Kidney tubule cell (primary cell): ENCODE measurements at regions not wholly inside any gene's neighbourhood (a gene's known extent, or its start where the extent isn't known, plus 50 kb on each side); places are given as distances from the start of the nearest gene placed in this dataset.
"Not testable (repeated sequence)": the region's sequence is repeated elsewhere in the genome, so short reads cannot be mapped to it uniquely, and the experiment has no call there.

Source experiments
- DNase-seq: peaks from one replicate; pipeline ENCODE4 v3.0.0-alpha.2; 2018; ENCODE audit warnings: low spot score

DNA sequence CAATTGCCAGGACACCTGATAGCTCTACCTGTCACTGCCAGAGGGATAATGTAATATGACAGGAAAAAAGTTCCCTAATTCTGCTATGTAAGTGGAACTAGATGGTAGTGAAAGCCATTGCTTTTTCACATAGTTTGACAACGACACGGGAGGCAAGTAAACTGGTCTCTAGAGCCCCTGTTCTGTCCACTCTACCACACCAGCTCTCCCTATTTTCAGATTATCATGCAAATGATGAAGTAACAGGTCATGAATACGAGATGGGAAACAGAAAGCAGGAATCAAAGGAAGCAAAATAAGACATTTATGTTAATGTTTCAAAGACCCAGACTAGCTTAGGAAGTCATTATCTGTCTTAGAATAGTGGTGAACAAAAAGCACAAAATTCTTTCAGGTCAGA lies 56.2 kb downstream of the TAF11L14 start:
- DNase-seq = no peak

GRCh38 chr5:17691762-17692161 lies 57.5 kb downstream of the TAF11L14 start:
- DNase-seq = no peak

GRCh38 chr5:17694371-17694770 lies 60.1 kb downstream of the TAF11L14 start:
- no peak for DNase-seq

DNA sequence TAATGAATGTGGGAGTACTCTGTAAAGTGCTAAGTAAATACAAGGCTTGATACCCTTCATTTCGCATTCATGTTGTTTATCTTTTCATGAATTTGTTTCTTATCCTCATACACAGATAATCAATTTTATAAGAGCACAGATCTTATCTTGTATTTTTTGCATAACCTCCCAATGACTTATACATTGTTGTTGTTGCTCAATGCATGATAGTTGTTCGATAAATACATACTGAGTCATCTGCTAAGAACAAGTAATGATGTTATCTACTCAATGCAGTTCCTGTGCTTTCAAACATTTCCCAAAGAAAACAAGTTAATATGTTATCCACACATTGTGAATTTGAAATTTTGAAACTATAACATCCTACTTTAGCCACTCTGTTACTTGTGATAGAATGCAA lies 60.7 kb downstream of the TAF11L14 start:
- DNase-seq = no peak

GRCh38 chr5:17696627-17697026 lies 62.4 kb downstream of the TAF11L14 start:
- no peak for DNase-seq

GRCh38 chr5:17697671-17698070 lies 63.4 kb downstream of the TAF11L14 start:
- no peak for DNase-seq

GRCh38 chr5:17709011-17709710 lies 74.9 kb downstream of the TAF11L14 start:
- no peak for DNase-seq

DNA sequence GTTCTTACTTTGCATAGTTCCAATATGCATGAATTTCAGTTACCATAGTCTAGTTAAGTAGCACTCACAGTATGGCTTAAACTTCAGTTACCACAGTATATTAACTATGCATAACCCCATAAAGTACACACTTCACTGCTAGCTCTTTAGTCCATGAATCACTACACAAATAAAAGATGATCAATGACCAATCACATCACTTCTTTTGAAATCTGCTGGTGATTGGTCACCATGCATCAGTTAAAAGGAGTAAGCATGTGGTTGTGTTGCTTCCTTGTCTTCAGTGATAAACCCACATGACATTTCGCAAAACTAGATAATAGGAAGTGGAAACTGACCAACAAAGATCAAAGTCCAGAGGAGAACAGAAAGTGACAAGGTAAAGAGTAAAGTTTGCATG lies 79.0 kb downstream of the TAF11L14 start:
- DNase-seq = no peak

DNA sequence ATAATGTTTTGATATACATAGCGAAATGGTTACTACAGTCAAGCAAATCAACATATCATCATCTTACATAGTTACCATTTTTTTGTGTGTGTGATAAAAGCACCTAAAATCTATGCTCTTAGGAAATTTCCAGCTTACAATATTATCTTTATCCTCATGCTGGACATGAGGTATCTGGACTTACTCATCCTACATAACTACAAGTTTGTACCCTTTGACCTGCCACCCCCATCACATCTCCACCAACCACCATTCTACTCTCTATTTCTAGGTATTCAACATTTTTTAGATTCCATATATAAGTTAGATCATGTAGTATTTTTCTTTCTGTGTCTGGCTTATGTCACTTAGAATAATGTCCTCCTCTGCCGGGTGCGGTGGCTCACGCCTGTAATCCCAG lies 79.9 kb downstream of the TAF11L14 start:
- no peak for DNase-seq

DNA sequence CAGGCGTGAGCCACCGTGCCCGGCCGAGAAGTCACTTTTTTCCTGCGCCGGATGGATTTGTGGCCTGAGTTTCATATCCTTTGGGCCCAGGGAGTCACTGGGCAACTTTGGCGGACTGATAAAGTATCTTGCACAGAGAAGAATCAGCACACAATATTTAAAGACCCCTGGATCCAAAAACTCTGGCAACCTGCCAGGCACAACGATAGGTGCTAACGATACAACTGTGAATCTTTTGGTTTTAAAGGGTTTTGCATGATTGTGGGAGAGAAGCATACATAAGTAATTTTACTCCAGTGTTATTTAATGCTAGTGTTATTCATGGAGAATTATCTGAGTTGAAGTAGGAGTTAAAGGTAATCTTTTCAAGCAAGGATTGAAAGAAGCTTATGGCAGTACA lies 85.3 kb downstream of the TAF11L14 start:
- DNase-seq = no peak

GRCh38 chr5:17720071-17720470 lies 85.8 kb downstream of the TAF11L14 start:
- no peak for DNase-seq

- no peak for DNase-seq
Observed at GRCh38 chr5:17723876-17724275, 89.6 kb downstream of the TAF11L14 start.

DNA sequence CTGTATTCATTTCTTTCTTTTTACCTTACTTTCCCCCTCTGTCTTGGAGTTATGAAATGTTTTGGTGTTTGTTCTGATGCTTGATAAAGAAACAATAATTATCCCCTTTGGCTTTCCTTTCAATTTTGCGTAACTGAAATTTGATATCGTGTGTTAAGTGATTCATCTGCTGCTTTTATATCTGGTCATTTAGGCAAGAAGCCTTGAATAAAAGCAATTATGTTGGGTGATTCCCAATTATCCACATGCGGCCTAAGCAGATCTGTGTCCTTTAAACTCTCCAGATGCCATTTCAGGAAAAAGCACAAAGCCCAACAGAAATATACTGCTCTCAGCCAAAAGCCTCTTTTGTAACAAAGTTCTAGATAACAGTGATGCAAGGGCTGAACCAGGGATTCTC lies 92.8 kb downstream of the TAF11L14 start:
- DNase-seq = no peak

- no peak for DNase-seq
Observed at GRCh38 chr5:17730421-17730820, 96.2 kb downstream of the TAF11L14 start.

GRCh38 chr5:17732351-17732923 lies 98.2 kb downstream of the TAF11L14 start:
- no peak for DNase-seq

DNA sequence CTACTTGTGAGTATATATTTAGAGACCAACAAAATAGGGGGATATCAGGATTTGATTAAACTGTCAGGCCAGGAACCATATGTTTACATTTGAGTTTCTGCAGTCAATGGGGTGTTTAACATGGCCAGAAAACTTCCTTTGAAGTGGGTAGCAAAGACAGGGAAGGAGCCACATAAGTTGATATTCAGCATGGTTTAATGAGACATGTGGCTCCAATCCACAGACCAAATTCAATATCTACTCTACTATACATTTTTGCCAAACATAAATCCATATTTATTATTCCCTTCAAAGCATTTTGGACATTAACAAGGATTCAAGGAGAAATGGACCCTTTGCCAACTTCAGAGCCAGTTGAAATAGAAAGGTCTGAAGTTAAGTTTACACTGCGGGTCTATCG lies 99.8 kb downstream of the TAF11L14 start:
- no peak for DNase-seq

- no peak for DNase-seq
Observed at GRCh38 chr5:17735761-17736160, 101.5 kb downstream of the TAF11L14 start.

- no peak for DNase-seq
Observed at GRCh38 chr5:17737092-17737491, 102.8 kb downstream of the TAF11L14 start.

DNA sequence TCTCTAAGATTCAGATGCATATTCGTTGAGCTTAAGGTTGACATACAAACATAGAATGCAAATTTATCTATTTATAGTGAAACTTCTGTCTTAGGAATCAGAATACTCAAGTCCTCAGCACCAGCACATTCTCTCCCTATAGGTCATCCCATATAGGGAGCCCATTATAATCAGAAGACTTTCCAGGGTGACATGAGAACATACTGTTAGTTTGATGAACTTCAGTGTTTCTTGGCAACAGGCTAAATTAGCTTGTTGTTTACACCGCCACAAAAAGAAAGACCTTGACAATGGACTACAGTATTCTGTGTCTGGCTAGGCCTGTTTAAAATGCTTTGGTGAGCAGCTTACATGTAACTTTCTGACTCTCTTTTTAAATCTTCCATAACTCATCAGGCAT lies 104.2 kb downstream of the TAF11L14 start:
- DNase-seq = no peak

GRCh38 chr5:17743580-17744435 lies 109.5 kb downstream of the TAF11L14 start:
- DNase-seq = no peak

DNA sequence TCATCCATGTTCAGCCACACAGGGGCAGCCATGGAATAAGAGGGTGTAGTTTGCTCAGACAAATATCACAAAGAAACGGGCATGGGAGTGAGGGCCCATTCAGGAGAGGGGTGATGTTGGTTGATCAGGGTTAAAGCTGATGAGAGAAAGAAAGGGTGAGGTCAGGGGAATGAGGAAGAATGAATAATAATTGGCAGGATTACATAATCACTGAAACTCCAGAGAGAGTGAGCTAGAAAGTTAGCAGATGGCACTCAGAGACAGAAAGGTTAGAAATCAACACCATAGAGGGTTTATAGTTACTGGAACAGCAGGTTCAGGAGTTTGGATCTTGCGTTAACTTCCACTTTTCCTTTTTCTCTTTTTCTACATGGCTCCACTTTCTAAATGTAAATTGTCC lies 113.9 kb downstream of the TAF11L14 start:
- DNase-seq = no peak

DNA sequence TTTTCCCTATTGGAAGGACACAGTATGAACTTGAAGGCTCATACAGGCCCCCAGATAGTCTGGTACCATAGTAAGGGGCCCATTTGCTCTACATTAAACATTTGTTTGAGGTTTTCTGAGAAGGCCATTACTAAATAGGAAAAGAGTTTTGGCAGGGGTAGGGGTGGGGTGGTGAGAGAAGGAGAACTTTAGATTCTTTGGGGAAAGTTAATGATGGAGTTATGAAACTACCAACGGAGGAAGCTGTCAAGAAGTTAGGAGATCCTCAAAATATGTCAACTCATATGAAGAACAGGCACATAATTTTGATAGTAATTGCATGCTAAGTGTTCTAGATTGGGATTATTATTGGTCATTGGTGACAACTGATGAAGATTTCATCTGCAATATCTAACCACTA lies 114.7 kb downstream of the TAF11L14 start:
- DNase-seq = no peak

- not testable (repeated sequence) for DNase-seq
Observed at GRCh38 chr5:17755406-17755805, 121.1 kb downstream of the TAF11L14 start.
